Left renal cortex interstitium (tissue), 4 donors: ENCODE measurements at regions not wholly inside any gene's neighbourhood (a gene's known extent, or its start where the extent isn't known, plus 50 kb on each side); places are given as distances from the start of the nearest gene placed in this dataset.

Experiments
- DNase-seq, 4 donors: peaks; one replicate each; pipeline ENCODE4 v3.0.0-alpha.2; 2013; ENCODE audit warnings: low read depth in 4 of 4, low spot score in 2 of 4, missing footprints in 1 of 4

GRCh38 chr17:13921841-13922776 lies 147.2 kb upstream of the COX10 start:
- DNase-seq: no peak

GRCh38 chr17:13922885-13923284 lies 146.4 kb upstream of the COX10 start:
- no peak for DNase-seq

GRCh38 chr17:13925579-13925978 lies 143.7 kb upstream of the COX10 start:
- DNase-seq: no peak

GRCh38 chr17:13931111-13931526 lies 138.2 kb upstream of the COX10 start:
- DNase-seq: no peak

- DNase-seq: no peak
These were observed 137.4 kb upstream of the COX10 start for GRCh38 chr17:13931800-13932460.

GRCh38 chr17:13933441-13934276 lies 135.6 kb upstream of the COX10 start:
- DNase-seq: no peak

GRCh38 chr17:13939222-13939621 lies 130.1 kb upstream of the COX10 start:
- no peak for DNase-seq

GRCh38 chr17:13940858-13941665 lies 128.2 kb upstream of the COX10 start:
- DNase-seq: no peak

GRCh38 chr17:13941781-13942180 lies 127.5 kb upstream of the COX10 start:
- no peak for DNase-seq

GRCh38 chr17:13943909-13944308 lies 125.4 kb upstream of the COX10 start:
- no peak for DNase-seq

GRCh38 chr17:13947499-13947898 lies 121.8 kb upstream of the COX10 start:
- DNase-seq: no peak

- DNase-seq: no peak
These were observed 117.1 kb upstream of the COX10 start for GRCh38 chr17:13952009-13952750.

GRCh38 chr17:13953841-13954240 lies 115.5 kb upstream of the COX10 start:
- no peak for DNase-seq

GRCh38 chr17:13957636-13958035 lies 111.7 kb upstream of the COX10 start:
- no peak for DNase-seq

- DNase-seq: no peak
These were observed 110.5 kb upstream of the COX10 start for GRCh38 chr17:13958773-13959172.

- no peak for DNase-seq
These were observed 108.0 kb upstream of the COX10 start for GRCh38 chr17:13961265-13961664.

- DNase-seq: no peak
These were observed 106.5 kb upstream of the COX10 start for GRCh38 chr17:13962716-13963240.

GRCh38 chr17:13967416-13967815 lies 101.9 kb upstream of the COX10 start:
- DNase-seq: no peak

GRCh38 chr17:13970531-13970930 lies 98.8 kb upstream of the COX10 start:
- DNase-seq: no peak
